Astrocyte (in vitro differentiated cells and primary cell): ENCODE measurements at regions not wholly inside any gene's neighbourhood (a gene's known extent, or its start where the extent isn't known, plus 50 kb on each side); places are given as distances from the start of the nearest gene placed in this dataset.

Experiments used
- DNase-seq: peaks from one replicate; pipeline ENCODE4 v3.0.0-alpha.2; 2010; ENCODE audit warnings: low read depth
- FAIRE-seq: peaks from 2 replicates; lab custom pipeline; 2011; peaks lifted over from hg19 to GRCh38; lab: Jason Lieb, UNC
- H2AFZ ChIP-seq: 2 replicates; pipeline ENCODE4 v1.6.0; 2012; ENCODE audit warnings: low read depth, low read length, inconsistent platforms
- H3K27ac ChIP-seq: 2 replicates; pipeline ENCODE4 v1.5.1; 2011; ENCODE audit warnings: low read depth, low read length, inconsistent platforms
- H3K27me3 ChIP-seq: 2 replicates; pipeline ENCODE4 v1.6.0; 2011; ENCODE audit warnings: low read length, inconsistent platforms; ENCODE audit not compliant: insufficient read depth
- H3K36me3 ChIP-seq: 2 replicates; pipeline ENCODE4 v1.5.1; 2011; ENCODE audit warnings: low read length, inconsistent platforms; ENCODE audit not compliant: insufficient read depth
- H3K4me1 ChIP-seq: 2 replicates; pipeline ENCODE4 v1.5.1; 2011; ENCODE audit warnings: low read length, inconsistent platforms; ENCODE audit not compliant: insufficient read depth
- H3K4me2 ChIP-seq: 2 replicates; pipeline ENCODE4 v1.6.0; 2012; ENCODE audit warnings: low read length, inconsistent platforms
- H3K4me3 ChIP-seq: 2 replicates; pipeline ENCODE4 v1.5.1; 2011; ENCODE audit warnings: low read depth, mild to moderate bottlenecking, low read length, inconsistent platforms; ENCODE audit not compliant: insufficient read depth
- H3K79me2 ChIP-seq: 2 replicates; pipeline ENCODE4 v1.6.0; 2012; ENCODE audit warnings: mild to moderate bottlenecking, low read length, inconsistent platforms; ENCODE audit not compliant: insufficient read depth
- H3K9ac ChIP-seq: 2 replicates; pipeline ENCODE4 v1.6.0; 2012; ENCODE audit warnings: mild to moderate bottlenecking, low read length, inconsistent platforms
- H3K9me3 ChIP-seq: 2 replicates; pipeline ENCODE4 v1.5.1; 2012; ENCODE audit warnings: low read depth, mild to moderate bottlenecking, low read length, inconsistent platforms; ENCODE audit not compliant: insufficient read depth
- H4K20me1 ChIP-seq: 2 replicates; pipeline ENCODE4 v1.6.0; 2012; ENCODE audit warnings: low read length, inconsistent platforms; ENCODE audit not compliant: insufficient read depth
- H3K27ac Mint-ChIP-seq: one replicate; pipeline ENCODE4 v1.8.0; 2021; ENCODE audit warnings: mild to moderate bottlenecking, mixed read lengths; ENCODE audit not compliant: unreplicated experiment
- H3K27me3 Mint-ChIP-seq: one replicate; pipeline ENCODE4 v1.8.0; 2021; ENCODE audit warnings: low read depth, mixed read lengths; ENCODE audit not compliant: unreplicated experiment
- H3K36me3 Mint-ChIP-seq: one replicate; pipeline ENCODE4 v1.8.0; 2021; ENCODE audit warnings: low read depth, mixed read lengths; ENCODE audit not compliant: unreplicated experiment
- H3K4me1 Mint-ChIP-seq: one replicate; pipeline ENCODE4 v1.8.0; 2021; ENCODE audit warnings: low read depth, mixed read lengths; ENCODE audit not compliant: unreplicated experiment
- H3K4me3 Mint-ChIP-seq: one replicate; pipeline ENCODE4 v1.8.0; 2021; ENCODE audit warnings: mild to moderate bottlenecking, moderate library complexity, mixed read lengths; ENCODE audit not compliant: unreplicated experiment
- H3K9me3 Mint-ChIP-seq: one replicate; pipeline ENCODE4 v1.8.0; 2021; ENCODE audit warnings: mild to moderate bottlenecking, mixed read lengths; ENCODE audit not compliant: unreplicated experiment
- EZH2 ChIP-seq: IDR thresholded peaks from 2 replicates; pipeline ENCODE4 v1.6.1; 2012; ENCODE audit warnings: mild to moderate bottlenecking, low read length, inconsistent platforms; ENCODE audit not compliant: insufficient read depth
- TF ChIP-seq, protein P1 (sequence below): IDR thresholded peaks from 2 replicates; pipeline ENCODE4 v1.5.1; 2011; ENCODE audit warnings: low read depth, mild to moderate bottlenecking, inconsistent platforms, low read length, moderate library complexity; ENCODE audit not compliant: insufficient read depth

DNA sequence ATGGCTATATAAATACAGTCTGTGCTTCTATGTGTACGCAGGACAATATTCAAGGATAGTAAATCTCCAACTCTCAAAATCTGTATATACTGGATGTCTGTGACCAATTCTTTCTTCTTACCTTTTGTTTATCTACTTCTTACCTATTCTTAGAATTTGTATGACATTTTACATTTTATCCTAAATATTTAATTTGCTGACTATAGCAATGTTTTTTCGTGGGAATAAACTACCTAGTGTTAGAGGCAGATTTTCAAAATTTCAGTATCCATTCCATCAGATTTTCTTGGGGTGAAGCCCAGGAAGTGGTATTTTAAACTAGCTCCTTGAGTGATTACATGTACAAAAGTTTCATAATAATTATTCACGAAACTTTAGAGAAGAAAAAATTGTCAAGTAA is 334.5 kb upstream of the BCHE start:
- no peak for FAIRE-seq

GRCh38 chr3:166169681-166170080 is 332.5 kb upstream of the BCHE start:
- Histone ChIP-seq H3K9ac (no peak overlapping the region), H3K27ac (no peak overlapping the region)
- H3K9me3 Mint-ChIP-seq, result peaks cover 2% of the 10 kb centered on the region

More for the DNA sequence above, 334.5 kb upstream of the BCHE start:
- no peaks in the 10 kb centered on the region for H3K27me3 ChIP-seq
- Mint-ChIP-seq H3K4me3 (no peak overlapping the region), H3K4me1 (no peaks in the 10 kb centered on the region), H3K36me3 (no peaks in the 10 kb centered on the region), H3K27ac (no peak overlapping the region), H3K9me3 (peaks cover 2% of the 10 kb centered on the region), H3K27me3 (no peaks in the 10 kb centered on the region)
- no peak overlapping the region for H3K9ac ChIP-seq
- no peaks in the 10 kb centered on the region for H4K20me1 ChIP-seq
- DNase-seq, result no peak
- no peaks in the 10 kb centered on the region for H3K79me2 ChIP-seq
- H3K27ac ChIP-seq, result no peak overlapping the region
- no peak overlapping the region for H2AFZ ChIP-seq
- H3K9me3 ChIP-seq, result no peaks in the 10 kb centered on the region
- no peaks in the 10 kb centered on the region for H3K4me1 ChIP-seq
- no peak overlapping the region for H3K4me3 ChIP-seq
- no peaks in the 10 kb centered on the region for H3K36me3 ChIP-seq
- TF ChIP-seq, protein P1, sequence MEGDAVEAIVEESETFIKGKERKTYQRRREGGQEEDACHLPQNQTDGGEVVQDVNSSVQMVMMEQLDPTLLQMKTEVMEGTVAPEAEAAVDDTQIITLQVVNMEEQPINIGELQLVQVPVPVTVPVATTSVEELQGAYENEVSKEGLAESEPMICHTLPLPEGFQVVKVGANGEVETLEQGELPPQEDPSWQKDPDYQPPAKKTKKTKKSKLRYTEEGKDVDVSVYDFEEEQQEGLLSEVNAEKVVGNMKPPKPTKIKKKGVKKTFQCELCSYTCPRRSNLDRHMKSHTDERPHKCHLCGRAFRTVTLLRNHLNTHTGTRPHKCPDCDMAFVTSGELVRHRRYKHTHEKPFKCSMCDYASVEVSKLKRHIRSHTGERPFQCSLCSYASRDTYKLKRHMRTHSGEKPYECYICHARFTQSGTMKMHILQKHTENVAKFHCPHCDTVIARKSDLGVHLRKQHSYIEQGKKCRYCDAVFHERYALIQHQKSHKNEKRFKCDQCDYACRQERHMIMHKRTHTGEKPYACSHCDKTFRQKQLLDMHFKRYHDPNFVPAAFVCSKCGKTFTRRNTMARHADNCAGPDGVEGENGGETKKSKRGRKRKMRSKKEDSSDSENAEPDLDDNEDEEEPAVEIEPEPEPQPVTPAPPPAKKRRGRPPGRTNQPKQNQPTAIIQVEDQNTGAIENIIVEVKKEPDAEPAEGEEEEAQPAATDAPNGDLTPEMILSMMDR, result no peak
- no peak for TF ChIP-seq EZH2
- no peak overlapping the region for H3K4me2 ChIP-seq

DNA sequence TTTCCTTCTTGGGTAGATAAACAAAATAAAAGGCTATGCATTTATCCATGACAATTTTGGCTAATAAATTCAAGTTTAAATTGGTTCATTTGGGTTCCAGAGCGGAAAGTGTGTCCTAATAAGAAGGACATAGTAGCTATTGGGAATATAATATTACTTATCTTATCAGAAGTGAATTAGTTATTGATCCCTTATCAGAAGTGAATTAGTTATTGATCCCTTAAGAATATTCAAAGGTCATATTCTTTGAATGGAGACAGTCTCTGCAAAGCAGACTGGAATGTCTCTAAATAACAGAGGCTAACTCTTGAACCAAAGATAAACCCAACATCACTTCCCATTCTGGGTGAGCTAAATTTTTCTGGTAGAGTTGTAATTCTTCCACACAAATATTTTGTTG is 290.7 kb upstream of the BCHE start:
- no peak overlapping the region for H3K27ac Mint-ChIP-seq
- TF ChIP-seq, protein P1, result no peak
- TF ChIP-seq EZH2, result no peak
- H3K9me3 Mint-ChIP-seq, result no peaks in the 10 kb centered on the region

More at GRCh38 chr3:166169681-166170080, 332.5 kb upstream of the BCHE start:
- H3K4me1 Mint-ChIP-seq, result no peaks in the 10 kb centered on the region
- no peak for TF ChIP-seq EZH2
- TF ChIP-seq, protein P1, result no peak
- Histone ChIP-seq H3K4me2 (no peak overlapping the region), H3K9me3 (no peaks in the 10 kb centered on the region), H3K79me2 (no peaks in the 10 kb centered on the region), H3K36me3 (no peaks in the 10 kb centered on the region), H3K4me1 (no peaks in the 10 kb centered on the region), H4K20me1 (no peaks in the 10 kb centered on the region), H3K4me3 (no peak overlapping the region), H3K27me3 (no peaks in the 10 kb centered on the region), H2AFZ (no peak overlapping the region)
- FAIRE-seq (no peak), DNase-seq (no peak)
- H3K27ac Mint-ChIP-seq, result no peak overlapping the region
- no peaks in the 10 kb centered on the region for H3K27me3 Mint-ChIP-seq
- H3K36me3 Mint-ChIP-seq, result no peaks in the 10 kb centered on the region
- no peak overlapping the region for H3K4me3 Mint-ChIP-seq

More for the DNA sequence above, 290.7 kb upstream of the BCHE start:
- Mint-ChIP-seq H3K27me3 (no peaks in the 10 kb centered on the region), H3K4me3 (no peak overlapping the region), H3K4me1 (peaks cover 9% of the 10 kb centered on the region), H3K36me3 (no peaks in the 10 kb centered on the region)
- Histone ChIP-seq H3K79me2 (no peaks in the 10 kb centered on the region), H3K4me3 (no peak overlapping the region), H3K4me2 (no peak overlapping the region), H3K27me3 (no peaks in the 10 kb centered on the region), H3K27ac (no peak overlapping the region), H3K9me3 (no peaks in the 10 kb centered on the region), H3K36me3 (no peaks in the 10 kb centered on the region), H4K20me1 (no peaks in the 10 kb centered on the region), H2AFZ (no peak overlapping the region), H3K4me1 (no peaks in the 10 kb centered on the region), H3K9ac (no peak overlapping the region)
- DNase-seq (no peak), FAIRE-seq (no peak)
